ENCODE measurements at regions not wholly inside any gene's neighbourhood (a gene's known extent, or its start where the extent isn't known, plus 50 kb on each side); places are given as distances from the start of the nearest gene placed in this dataset.

DNA sequence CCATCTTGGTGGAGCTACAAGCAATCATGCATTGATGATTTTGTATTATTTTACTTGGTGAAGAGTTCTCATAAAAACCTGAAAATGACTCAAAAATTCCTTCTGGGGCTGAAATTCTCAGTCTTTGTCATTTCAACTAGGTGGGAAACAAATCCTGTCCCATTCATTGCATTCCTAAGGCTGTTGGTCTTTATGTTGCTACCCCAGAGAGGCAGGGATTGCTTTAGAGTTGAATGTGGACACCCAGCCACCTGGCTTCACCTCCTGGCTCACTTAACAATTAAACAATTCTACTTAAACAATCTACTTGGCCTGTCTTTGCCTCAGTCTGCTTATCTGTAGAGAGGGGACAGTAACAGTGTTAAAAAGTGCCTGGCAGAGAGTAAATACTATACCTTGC is 117.3 kb upstream of the UBE3A start:
- TF ChIP-seq CTCF (IDR thresholded peaks at IDR 0.05): no peak
- no peak for TF ChIP-seq POLR2A (IDR thresholded peaks at IDR 0.05)
